IMR-90 (cell line): ENCODE measurements at regions not wholly inside any gene's neighbourhood (a gene's known extent, or its start where the extent isn't known, plus 50 kb on each side); places are given as distances from the start of the nearest gene placed in this dataset.

Experiments used
- ATAC-seq: fragments of 200-7000 bp; cut with Tn5 transposase; 2 replicates; pipeline ENCODE4 v1.9.1; 2020; ENCODE audit warnings: low read depth, mild to moderate bottlenecking, moderate library complexity
- BruUV-seq: library from RNA; stranded (reverse); fragments of 400-500 nt; replicated peaks from 2 replicates; lab custom pipeline; 2021; lab: Mats Ljungman, UMichigan
- CTCF ChIA-PET: fragments of 300-600 bp; formaldehyde crosslinking; extraction: SDS; loops from one replicate; lab custom pipeline; 2021; ENCODE audit warnings: antibody characterized with exemption; lab: Yijun Ruan, JAX
- POLR2A ChIA-PET: fragments of 300-600 bp; sonication (Branson Sonifier 250); formaldehyde crosslinking; loops from one replicate; lab custom pipeline; 2022; ENCODE audit warnings: antibody characterized with exemption; ENCODE audit not compliant: unreplicated experiment; lab: Charles Lee
- DNase-seq: peaks from one replicate; pipeline ENCODE4 v3.0.0; 2013
- H2AFZ ChIP-seq: replicated peaks from 2 replicates; pipeline ENCODE3; 2013; ENCODE audit warnings: low read length, mild to moderate bottlenecking; ENCODE audit not compliant: poor library complexity
- H2AK5ac ChIP-seq: 2 replicates; pipeline ENCODE4 v1.6.1; 2013; ENCODE audit warnings: low read depth, low read length, inconsistent platforms
- H2AK9ac ChIP-seq: replicated peaks from 2 replicates; pipeline ENCODE3; 2013; ENCODE audit warnings: mild to moderate bottlenecking, low read depth, low read length, moderate library complexity; ENCODE audit not compliant: poor library complexity
- H2BK120ac ChIP-seq: 2 replicates; pipeline ENCODE4 v1.6.1; 2013; ENCODE audit warnings: low read depth, low read length, inconsistent platforms
- H2BK15ac ChIP-seq: 3 replicates; pipeline ENCODE4 v1.6.1; 2013; ENCODE audit warnings: low read depth, low read length, inconsistent platforms
- H2BK20ac ChIP-seq: 2 replicates; pipeline ENCODE4 v1.6.1; 2013; ENCODE audit warnings: low read depth, mild to moderate bottlenecking, inconsistent platforms, low read length, moderate library complexity
- H2BK5ac ChIP-seq: 2 replicates; pipeline ENCODE4 v1.6.1; 2013; ENCODE audit warnings: mild to moderate bottlenecking, low read depth, low read length, inconsistent platforms; ENCODE audit not compliant: poor library complexity, severe bottlenecking
- H3K14ac ChIP-seq: replicated peaks from 2 replicates; pipeline ENCODE4 v1.6.1; 2013; ENCODE audit warnings: low read depth, low read length, inconsistent platforms
- H3K18ac ChIP-seq: 2 replicates; pipeline ENCODE4 v1.6.1; 2013; ENCODE audit warnings: low read depth, low read length, control low read depth
- H3K23ac ChIP-seq: 2 replicates; pipeline ENCODE4 v1.6.1; 2013; ENCODE audit warnings: low read depth, low read length, inconsistent platforms
- H3K27ac ChIP-seq: 2 replicates; pipeline ENCODE4 v1.5.1; 2013; ENCODE audit warnings: mild to moderate bottlenecking, control low read depth, low read length; ENCODE audit not compliant: insufficient read depth
- H3K27me3 ChIP-seq: 2 replicates; pipeline ENCODE4 v1.6.1; 2013; ENCODE audit warnings: low read length; ENCODE audit not compliant: control insufficient read depth, insufficient read depth
- H3K36me3 ChIP-seq: 2 replicates; pipeline ENCODE4 v1.6.1; 2013; ENCODE audit warnings: low read length, mixed read lengths; ENCODE audit not compliant: control insufficient read depth, insufficient read depth
- H3K4ac ChIP-seq: 2 replicates; pipeline ENCODE4 v1.6.1; 2013; ENCODE audit warnings: low read depth, low read length, inconsistent platforms
- H3K4me1 ChIP-seq: 2 replicates; pipeline ENCODE4 v1.6.1; 2013; ENCODE audit warnings: low read length, mixed read lengths; ENCODE audit not compliant: control insufficient read depth, insufficient read depth
- H3K4me2 ChIP-seq: 2 replicates; pipeline ENCODE4 v1.6.1; 2013; ENCODE audit warnings: low read depth, mild to moderate bottlenecking, control low read depth, low read length, moderate library complexity
- H3K4me3 ChIP-seq: 2 replicates; pipeline ENCODE4 v1.5.1; 2013; ENCODE audit warnings: low read depth, mild to moderate bottlenecking, control low read depth, low read length, moderate library complexity; ENCODE audit not compliant: insufficient read depth
- H3K56ac ChIP-seq: 2 replicates; pipeline ENCODE4 v1.6.1; 2013; ENCODE audit warnings: low read length, inconsistent platforms; ENCODE audit not compliant: insufficient read depth; ENCODE audit errors: extremely low read depth
- H3K79me1 ChIP-seq, 2 experiments: 2 replicates each; pipeline ENCODE4 v1.6.1; 2013; ENCODE audit warnings: low read length in 2 of 2, inconsistent platforms in 1 of 2, low read depth in 1 of 2
- H3K9ac ChIP-seq: 2 replicates; pipeline ENCODE4 v1.6.1; 2013; ENCODE audit warnings: low read depth, low read length, control low read depth
- H3K9me1 ChIP-seq: 2 replicates; pipeline ENCODE4 v1.6.1; 2013; ENCODE audit warnings: low read length, inconsistent platforms; ENCODE audit not compliant: insufficient read depth
- H3K9me3 ChIP-seq: 2 replicates; pipeline ENCODE4 v1.6.1; 2013; ENCODE audit warnings: low read length; ENCODE audit not compliant: control insufficient read depth, insufficient read depth
- H4K20me1 ChIP-seq: 2 replicates; pipeline ENCODE4 v1.6.1; 2013; ENCODE audit warnings: low read length, inconsistent platforms; ENCODE audit not compliant: insufficient read depth
- H4K5ac ChIP-seq: 2 replicates; pipeline ENCODE4 v1.6.1; 2013; ENCODE audit warnings: mild to moderate bottlenecking, low read depth, low read length, control low read depth
- H4K8ac ChIP-seq, 2 experiments: 2 replicates each; pipeline ENCODE4 v1.6.1; 2013; ENCODE audit warnings: low read depth in 2 of 2, low read length in 2 of 2, control low read depth in 1 of 2, inconsistent platforms in 1 of 2
- H4K91ac ChIP-seq: 2 replicates; pipeline ENCODE4 v1.6.1; 2013; ENCODE audit warnings: low read depth, low read length, inconsistent platforms; ENCODE audit not compliant: insufficient read depth
- BHLHE40 ChIP-seq: fragments of 150-350 bp; IDR thresholded peaks from 2 replicates; pipeline ENCODE4 v1.6.1; 2016; ENCODE audit warnings: mild to moderate bottlenecking, low read depth, low read length
- CTCF ChIP-seq: conservative IDR thresholded peaks from 2 replicates; pipeline ENCODE4 v1.5.1; 2012; ENCODE audit warnings: mild to moderate bottlenecking, low read depth, low read length, improper control_type of control experiment
- MAFK ChIP-seq: IDR thresholded peaks from 2 replicates; pipeline ENCODE4 v1.6.1; 2012; ENCODE audit warnings: low read depth, low read length, improper control_type of control experiment
- RAD21 ChIP-seq: IDR thresholded peaks from 2 replicates; pipeline ENCODE4 v1.6.1; 2012; ENCODE audit warnings: low read length, improper control_type of control experiment
- RCOR1 ChIP-seq: IDR thresholded peaks from 2 replicates; pipeline ENCODE4 v1.6.1; 2012; ENCODE audit warnings: mild to moderate bottlenecking, low read length, improper control_type of control experiment; ENCODE audit not compliant: insufficient replicate concordance
- WGBS, 2 experiments: methylation state at CpG; one replicate each; pipeline versions ENCODE4 v1.1.5 to v1.1.7; 2013; ENCODE audit warnings: missing lambda C conversion rate in 2 of 2; ENCODE audit not compliant: insufficient read length in 1 of 2; ENCODE audit errors: extremely low coverage in 2 of 2; 5-methylcytosine and 5-hydroxymethylcytosine counted together
- dilution Hi-C: fragments of 300-500 bp; cut with HindIII; formaldehyde crosslinking; loops from one replicate; pipeline ENCODE4 v1.14.3; 2018; ENCODE audit warnings: low sequenced_read_pairs; ENCODE audit not compliant: unreplicated experiment
- in situ Hi-C: fragments of 300-500 bp; cut with MboI; formaldehyde crosslinking; loops from 3 replicates; pipeline ENCODE4 v1.14.3; 2019; ENCODE audit warnings: low sequenced_read_pairs, inconsistent platforms, mixed read lengths
- intact Hi-C: fragments of 100-400 bp; cut with micrococcal nuclease; formaldehyde crosslinking; loops from 2 replicates; pipeline ENCODE4 v1.10.0; 2022

GRCh38 chr2:355773-356172, 67.9 kb upstream of the ALKAL2 start:
- Histone ChIP-seq H4K8ac (no peak overlapping the region), H3K56ac (no peak overlapping the region), H3K4me2 (no peak overlapping the region), H3K9ac (no peak overlapping the region), H3K27ac (no peak overlapping the region), H3K4ac (no peak overlapping the region), H3K4me1 (no peaks in the 10 kb centered on the region), H2AK9ac (no peak overlapping the region), H3K14ac (no peak overlapping the region), H3K4me3 (no peak overlapping the region), H3K9me3 (peaks cover 30% of the 10 kb centered on the region), H3K23ac (no peak overlapping the region), H3K36me3 (no peaks in the 10 kb centered on the region), H2AK5ac (no peak overlapping the region), H2BK120ac (no peak overlapping the region), H4K5ac (no peak overlapping the region), H3K9me1 (no peaks in the 10 kb centered on the region), H2BK20ac (no peak overlapping the region), H3K18ac (no peak overlapping the region), H2BK5ac (no peak overlapping the region), H2BK15ac (no peak overlapping the region), H3K27me3 (no peaks in the 10 kb centered on the region), H3K79me1 (no peaks in the 10 kb centered on the region), H4K91ac (no peak overlapping the region), H2AFZ (no peak overlapping the region), H4K20me1 (no peaks in the 10 kb centered on the region)
- 0% methylated on average over 1 of the region's 12 CpGs; no CpG with 5 or more reads in 1 of the 2 experiments for WGBS, 2 experiments
- POLR2A ChIA-PET = no interaction called here
- intact Hi-C loops (no loop called here), in situ Hi-C loops (no loop called here), dilution Hi-C loops (no loop called here)
- BruUV-seq = no TSS peak
- TF ChIP-seq MAFK (no peak), RCOR1 (no peak), RAD21 (no peak), BHLHE40 (no peak), CTCF (no peak)
- DNase-seq (no peak), ATAC-seq (no peak)
- CTCF ChIA-PET = no interaction called here
